LNCaP clone FGC (cell line): ENCODE measurements at regions not wholly inside any gene's neighbourhood (a gene's known extent, or its start where the extent isn't known, plus 50 kb on each side); places are given as distances from the start of the nearest gene placed in this dataset.
"Not testable (repeated sequence)": the region's sequence is repeated elsewhere in the genome, so short reads cannot be mapped to it uniquely, and the experiment has no call there.

ENCODE experiments used
- DNase-seq: peaks from one replicate; pipeline ENCODE4 v3.0.0-alpha.2; 2011; ENCODE audit warnings: low read depth
- H3K4me3 ChIP-seq: 2 replicates; pipeline ENCODE4 v1.5.1; 2011; ENCODE audit warnings: mild to moderate bottlenecking, low read depth, low read length, control low read depth
- CTCF ChIP-seq: IDR thresholded peaks from 2 replicates; pipeline ENCODE4 v1.5.1; 2012; ENCODE audit warnings: mild to moderate bottlenecking; ENCODE audit not compliant: control insufficient read depth, insufficient read depth; ENCODE audit errors: extremely low read depth

- H3K4me3 ChIP-seq = no peak overlapping the region
- DNase-seq = no peak
- TF ChIP-seq CTCF = no peak
Observed at GRCh38 chr10:37067576-37067975, 57.8 kb upstream of the ANKRD30A start.

- DNase-seq, H3K4me3 ChIP-seq: not testable (repeated sequence)
Observed at GRCh38 chr10:37062296-37062695, 63.1 kb upstream of the ANKRD30A start.

- H3K4me3 ChIP-seq = no peak overlapping the region
- TF ChIP-seq CTCF = no peak
- no peak for DNase-seq
Observed at GRCh38 chr10:37057261-37057660, 68.1 kb upstream of the ANKRD30A start.

- DNase-seq = no peak
- no peak overlapping the region for H3K4me3 ChIP-seq
- no peak for TF ChIP-seq CTCF
Observed at GRCh38 chr10:37053476-37053875, 71.9 kb upstream of the ANKRD30A start.

GRCh38 chr10:37049982-37050381 lies 75.4 kb upstream of the ANKRD30A start:
- H3K4me3 ChIP-seq, DNase-seq: not testable (repeated sequence)

GRCh38 chr10:37044319-37044718 lies 81.1 kb upstream of the ANKRD30A start:
- H3K4me3 ChIP-seq, DNase-seq: not testable (repeated sequence)

GRCh38 chr10:37035853-37036252 lies 89.5 kb upstream of the ANKRD30A start:
- no peak for TF ChIP-seq CTCF
- no peak for DNase-seq
- no peak overlapping the region for H3K4me3 ChIP-seq

- H3K4me3 ChIP-seq = no peak overlapping the region
- TF ChIP-seq CTCF = no peak
- DNase-seq = no peak
Observed at GRCh38 chr10:37015498-37015897, 109.9 kb upstream of the ANKRD30A start.

- no peak for DNase-seq
- H3K4me3 ChIP-seq = no peak overlapping the region
- no peak for TF ChIP-seq CTCF
Observed at GRCh38 chr10:37010741-37011140, 114.7 kb upstream of the ANKRD30A start.

GRCh38 chr10:37008276-37008675 lies 117.1 kb upstream of the ANKRD30A start:
- H3K4me3 ChIP-seq, DNase-seq: not testable (repeated sequence)
